ENCODE measurements at regions not wholly inside any gene's neighbourhood (a gene's known extent, or its start where the extent isn't known, plus 50 kb on each side); places are given as distances from the start of the nearest gene placed in this dataset.
A peak's percentile ranks its signal among the peaks of the same experiment; 100 is the strongest.

- no peak for DNase-seq (ENCODE audit: low read depth)
- TF ChIP-seq, protein P1, sequence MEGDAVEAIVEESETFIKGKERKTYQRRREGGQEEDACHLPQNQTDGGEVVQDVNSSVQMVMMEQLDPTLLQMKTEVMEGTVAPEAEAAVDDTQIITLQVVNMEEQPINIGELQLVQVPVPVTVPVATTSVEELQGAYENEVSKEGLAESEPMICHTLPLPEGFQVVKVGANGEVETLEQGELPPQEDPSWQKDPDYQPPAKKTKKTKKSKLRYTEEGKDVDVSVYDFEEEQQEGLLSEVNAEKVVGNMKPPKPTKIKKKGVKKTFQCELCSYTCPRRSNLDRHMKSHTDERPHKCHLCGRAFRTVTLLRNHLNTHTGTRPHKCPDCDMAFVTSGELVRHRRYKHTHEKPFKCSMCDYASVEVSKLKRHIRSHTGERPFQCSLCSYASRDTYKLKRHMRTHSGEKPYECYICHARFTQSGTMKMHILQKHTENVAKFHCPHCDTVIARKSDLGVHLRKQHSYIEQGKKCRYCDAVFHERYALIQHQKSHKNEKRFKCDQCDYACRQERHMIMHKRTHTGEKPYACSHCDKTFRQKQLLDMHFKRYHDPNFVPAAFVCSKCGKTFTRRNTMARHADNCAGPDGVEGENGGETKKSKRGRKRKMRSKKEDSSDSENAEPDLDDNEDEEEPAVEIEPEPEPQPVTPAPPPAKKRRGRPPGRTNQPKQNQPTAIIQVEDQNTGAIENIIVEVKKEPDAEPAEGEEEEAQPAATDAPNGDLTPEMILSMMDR (IDR thresholded peaks at IDR 0.05; ENCODE audit: low read depth, low read length, missing control alignments) = no peak
- no peak overlapping the region for H3K4me3 ChIP-seq (ENCODE audit: low read depth, low read length)
These were observed 1159.6 kb upstream of the EPHA6 start for GRCh38 chr3:95654570-95655362.

- no peak for DNase-seq (ENCODE audit: low read depth)
- TF ChIP-seq, protein P1 (IDR thresholded peaks at IDR 0.05; ENCODE audit: low read depth, low read length, missing control alignments) = no peak
- no peak overlapping the region for H3K4me3 ChIP-seq (ENCODE audit: low read depth, low read length)
These were observed 1158.9 kb upstream of the EPHA6 start for GRCh38 chr3:95655363-95655986.

- TF ChIP-seq, protein P1 (IDR thresholded peaks at IDR 0.05; ENCODE audit: low read depth, low read length, missing control alignments) = no peak
- DNase-seq (ENCODE audit: low read depth) = no peak
These were observed 1143.6 kb upstream of the EPHA6 start for GRCh38 chr3:95670765-95671164.

GRCh38 chr3:95673215-95673614 lies 1141.2 kb upstream of the EPHA6 start:
- TF ChIP-seq, protein P1 (IDR thresholded peaks at IDR 0.05; ENCODE audit: low read depth, low read length, missing control alignments) = no peak
- no peak overlapping the region for H3K4me3 ChIP-seq (ENCODE audit: low read depth, low read length)
- DNase-seq (ENCODE audit: low read depth) = no peak

More at GRCh38 chr3:95670765-95671164, 1143.6 kb upstream of the EPHA6 start:
- no peak overlapping the region for H3K4me3 ChIP-seq (ENCODE audit: low read depth, low read length)

GRCh38 chr3:95705786-95706418 lies 1108.5 kb upstream of the EPHA6 start:
- no peak overlapping the region for H3K4me3 ChIP-seq (ENCODE audit: low read depth, low read length)
- peak; percentile 3 for DNase-seq (ENCODE audit: low read depth)
- TF ChIP-seq, protein P1 (IDR thresholded peaks at IDR 0.05; ENCODE audit: low read depth, low read length, missing control alignments) = no peak

DNA sequence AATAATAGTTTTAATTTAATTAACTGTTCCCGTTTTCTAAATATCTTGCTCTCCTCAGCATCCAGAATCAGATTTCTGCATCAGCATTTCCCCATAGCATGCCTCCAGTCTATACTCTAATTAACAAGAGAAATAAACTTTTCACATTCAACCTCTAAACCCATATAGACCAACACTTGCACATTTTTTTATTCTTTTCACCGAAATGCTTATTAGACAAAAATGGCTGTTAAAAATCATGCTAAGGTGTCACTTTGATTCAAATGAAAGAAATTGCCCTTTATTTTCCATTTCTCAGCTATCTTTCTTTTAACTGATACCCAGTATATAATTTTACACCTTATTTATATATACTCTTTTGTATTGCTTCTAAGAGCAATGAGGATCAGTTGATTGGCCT lies 1107.1 kb upstream of the EPHA6 start:
- no peak overlapping the region for H3K4me3 ChIP-seq (ENCODE audit: low read depth, low read length)
- TF ChIP-seq, protein P1 (IDR thresholded peaks at IDR 0.05; ENCODE audit: low read depth, low read length, missing control alignments) = no peak
- DNase-seq (ENCODE audit: low read depth) = no peak
